ENCODE measurements at regions not wholly inside any gene's neighbourhood (a gene's known extent, or its start where the extent isn't known, plus 50 kb on each side); places are given as distances from the start of the nearest gene placed in this dataset.

GRCh38 chr5:7218141-7218540 lies 177.8 kb upstream of the ADCY2 start:
- no peak overlapping the region for H3K4me3 ChIP-seq (ENCODE audit: low read length)
- no peak for DNase-seq
- H3K27ac ChIP-seq (ENCODE audit: low read depth, low read length) = no peak overlapping the region
- Mint-ChIP-seq H3K36me3 (no peaks in the 10 kb centered on the region), H3K27ac (no peak overlapping the region), H3K9me3 (peaks cover 0 to 8% (median 3%) of the 10 kb centered on the region in 5 donors), H3K4me1 (no peaks in the 10 kb centered on the region), H3K27me3 (no peaks in the 10 kb centered on the region), H3K4me3 (no peak overlapping the region)
- no peaks in the 10 kb centered on the region for H3K4me1 ChIP-seq (ENCODE audit: insufficient read depth, low read length)
- H3K36me3 ChIP-seq (ENCODE audit: insufficient read depth, low read length) = no peaks in the 10 kb centered on the region
- CTCF ChIA-PET = no interaction called here
- H3K27me3 ChIP-seq (ENCODE audit: insufficient read depth, low read length, poor library complexity, severe bottlenecking) = no peaks in the 10 kb centered on the region
- POLR2A ChIA-PET = no interaction called here
- H3K9me3 ChIP-seq (ENCODE audit: low read length) = no peaks in the 10 kb centered on the region

- Histone ChIP-seq H3K9me3 (ENCODE audit: low read length) (no peaks in the 10 kb centered on the region), H3K36me3 (ENCODE audit: insufficient read depth, low read length) (no peaks in the 10 kb centered on the region), H3K27ac (ENCODE audit: low read depth, low read length) (no peak overlapping the region), H3K4me3 (ENCODE audit: low read length) (no peak overlapping the region), H3K4me1 (ENCODE audit: insufficient read depth, low read length) (no peaks in the 10 kb centered on the region), H3K27me3 (ENCODE audit: insufficient read depth, low read length, poor library complexity, severe bottlenecking) (no peaks in the 10 kb centered on the region)
- H3K27ac Mint-ChIP-seq = no peak overlapping the region
- no peak overlapping the region for H3K4me3 Mint-ChIP-seq
- DNase-seq = no peak
- H3K4me1 Mint-ChIP-seq = no peaks in the 10 kb centered on the region
- ChIA-PET POLR2A (no interaction called here), CTCF (no interaction called here)
- H3K36me3 Mint-ChIP-seq = no peaks in the 10 kb centered on the region
- H3K9me3 Mint-ChIP-seq = peaks cover 0 to 4% (median 3%) of the 10 kb centered on the region in 5 donors
- H3K27me3 Mint-ChIP-seq = no peaks in the 10 kb centered on the region
These were observed 175.8 kb upstream of the ADCY2 start for GRCh38 chr5:7220156-7220555.

GRCh38 chr5:7221041-7221440 lies 174.9 kb upstream of the ADCY2 start:
- ChIA-PET CTCF (no interaction called here), POLR2A (no interaction called here)
- H3K9me3 ChIP-seq (ENCODE audit: low read length) = no peaks in the 10 kb centered on the region
- Mint-ChIP-seq H3K4me1 (no peaks in the 10 kb centered on the region), H3K36me3 (no peaks in the 10 kb centered on the region), H3K27me3 (no peaks in the 10 kb centered on the region), H3K9me3 (peaks cover 0 to 4% (median 3%) of the 10 kb centered on the region in 5 donors), H3K27ac (no peak overlapping the region), H3K4me3 (no peak overlapping the region)
- no peak for DNase-seq
- no peak overlapping the region for H3K27ac ChIP-seq (ENCODE audit: low read depth, low read length)
- H3K4me3 ChIP-seq (ENCODE audit: low read length) = no peak overlapping the region
- no peaks in the 10 kb centered on the region for H3K27me3 ChIP-seq (ENCODE audit: insufficient read depth, low read length, poor library complexity, severe bottlenecking)
- no peaks in the 10 kb centered on the region for H3K4me1 ChIP-seq (ENCODE audit: insufficient read depth, low read length)
- H3K36me3 ChIP-seq (ENCODE audit: insufficient read depth, low read length) = no peaks in the 10 kb centered on the region

- Mint-ChIP-seq H3K9me3 (peaks cover 3 to 13% (median 8%) of the 10 kb centered on the region in 5 donors), H3K4me3 (no peak overlapping the region), H3K27ac (no peak overlapping the region), H3K27me3 (no peaks in the 10 kb centered on the region), H3K36me3 (no peaks in the 10 kb centered on the region), H3K4me1 (no peaks in the 10 kb centered on the region)
- H3K4me3 ChIP-seq (ENCODE audit: low read length) = no peak overlapping the region
- H3K27me3 ChIP-seq (ENCODE audit: insufficient read depth, low read length, poor library complexity, severe bottlenecking) = no peaks in the 10 kb centered on the region
- POLR2A ChIA-PET = no interaction called here
- H3K4me1 ChIP-seq (ENCODE audit: insufficient read depth, low read length) = no peaks in the 10 kb centered on the region
- CTCF ChIA-PET = no interaction called here
- H3K36me3 ChIP-seq (ENCODE audit: insufficient read depth, low read length) = no peaks in the 10 kb centered on the region
- DNase-seq = no peak
- H3K27ac ChIP-seq (ENCODE audit: low read depth, low read length) = no peak overlapping the region
- no peaks in the 10 kb centered on the region for H3K9me3 ChIP-seq (ENCODE audit: low read length)
These were observed 170.1 kb upstream of the ADCY2 start for GRCh38 chr5:7225826-7226225.

GRCh38 chr5:7242118-7242710 lies 153.7 kb upstream of the ADCY2 start:
- Mint-ChIP-seq H3K36me3 (no peaks in the 10 kb centered on the region), H3K9me3 (peaks cover 0 to 3% (median 2%) of the 10 kb centered on the region in 5 donors), H3K4me1 (no peaks in the 10 kb centered on the region), H3K27me3 (peaks cover 3% of the 10 kb centered on the region in 2 donors), H3K4me3 (no peak overlapping the region), H3K27ac (no peak overlapping the region)
- POLR2A ChIA-PET = no interaction called here
- H3K36me3 ChIP-seq (ENCODE audit: insufficient read depth, low read length) = no peaks in the 10 kb centered on the region
- DNase-seq = no peak
- H3K27ac ChIP-seq (ENCODE audit: low read depth, low read length) = no peak overlapping the region
- H3K4me1 ChIP-seq (ENCODE audit: insufficient read depth, low read length) = no peaks in the 10 kb centered on the region
- H3K9me3 ChIP-seq (ENCODE audit: low read length) = no peaks in the 10 kb centered on the region
- no peaks in the 10 kb centered on the region for H3K27me3 ChIP-seq (ENCODE audit: insufficient read depth, low read length, poor library complexity, severe bottlenecking)
- CTCF ChIA-PET = no interaction called here
- no peak overlapping the region for H3K4me3 ChIP-seq (ENCODE audit: low read length)

GRCh38 chr5:7244208-7244607 lies 151.7 kb upstream of the ADCY2 start:
- H3K9me3 ChIP-seq (ENCODE audit: low read length) = no peaks in the 10 kb centered on the region
- Mint-ChIP-seq H3K36me3 (no peaks in the 10 kb centered on the region), H3K4me1 (no peaks in the 10 kb centered on the region), H3K4me3 (no peak overlapping the region), H3K9me3 (no peaks in the 10 kb centered on the region), H3K27me3 (peaks cover 3% of the 10 kb centered on the region in 2 donors), H3K27ac (no peak overlapping the region)
- no peaks in the 10 kb centered on the region for H3K36me3 ChIP-seq (ENCODE audit: insufficient read depth, low read length)
- ChIA-PET CTCF (no interaction called here), POLR2A (no interaction called here)
- H3K27ac ChIP-seq (ENCODE audit: low read depth, low read length) = no peak overlapping the region
- no peaks in the 10 kb centered on the region for H3K27me3 ChIP-seq (ENCODE audit: insufficient read depth, low read length, poor library complexity, severe bottlenecking)
- no peaks in the 10 kb centered on the region for H3K4me1 ChIP-seq (ENCODE audit: insufficient read depth, low read length)
- H3K4me3 ChIP-seq (ENCODE audit: low read length) = no peak overlapping the region
- no peak for DNase-seq

GRCh38 chr5:7245121-7245651 lies 150.8 kb upstream of the ADCY2 start:
- no peak for DNase-seq
- Mint-ChIP-seq H3K27me3 (peaks cover 3% of the 10 kb centered on the region in 2 donors), H3K27ac (no peak overlapping the region), H3K4me1 (no peaks in the 10 kb centered on the region), H3K9me3 (no peaks in the 10 kb centered on the region), H3K4me3 (no peak overlapping the region), H3K36me3 (no peaks in the 10 kb centered on the region)
- Histone ChIP-seq H3K36me3 (ENCODE audit: insufficient read depth, low read length) (no peaks in the 10 kb centered on the region), H3K9me3 (ENCODE audit: low read length) (no peaks in the 10 kb centered on the region), H3K27me3 (ENCODE audit: insufficient read depth, low read length, poor library complexity, severe bottlenecking) (no peaks in the 10 kb centered on the region), H3K4me3 (ENCODE audit: low read length) (no peak overlapping the region), H3K27ac (ENCODE audit: low read depth, low read length) (no peak overlapping the region), H3K4me1 (ENCODE audit: insufficient read depth, low read length) (no peaks in the 10 kb centered on the region)
- POLR2A ChIA-PET = no interaction called here
- CTCF ChIA-PET = no interaction called here

- H3K36me3 ChIP-seq (ENCODE audit: insufficient read depth, low read length) = no peaks in the 10 kb centered on the region
- H3K4me1 ChIP-seq (ENCODE audit: insufficient read depth, low read length) = no peaks in the 10 kb centered on the region
- Mint-ChIP-seq H3K27me3 (peaks cover 3% of the 10 kb centered on the region in 2 donors), H3K27ac (no peak overlapping the region), H3K36me3 (no peaks in the 10 kb centered on the region), H3K4me3 (no peak overlapping the region), H3K4me1 (no peaks in the 10 kb centered on the region), H3K9me3 (no peaks in the 10 kb centered on the region)
- POLR2A ChIA-PET = no interaction called here
- no peak overlapping the region for H3K4me3 ChIP-seq (ENCODE audit: low read length)
- no peak for DNase-seq
- CTCF ChIA-PET = no interaction called here
- no peaks in the 10 kb centered on the region for H3K9me3 ChIP-seq (ENCODE audit: low read length)
- no peak overlapping the region for H3K27ac ChIP-seq (ENCODE audit: low read depth, low read length)
- H3K27me3 ChIP-seq (ENCODE audit: insufficient read depth, low read length, poor library complexity, severe bottlenecking) = no peaks in the 10 kb centered on the region
These were observed 149.7 kb upstream of the ADCY2 start for GRCh38 chr5:7246287-7246686.

GRCh38 chr5:7250004-7250403 lies 145.9 kb upstream of the ADCY2 start:
- Mint-ChIP-seq H3K9me3 (no peaks in the 10 kb centered on the region), H3K4me1 (no peaks in the 10 kb centered on the region), H3K27ac (no peak overlapping the region), H3K36me3 (no peaks in the 10 kb centered on the region), H3K4me3 (no peak overlapping the region), H3K27me3 (no peaks in the 10 kb centered on the region)
- H3K9me3 ChIP-seq (ENCODE audit: low read length) = no peaks in the 10 kb centered on the region
- DNase-seq = no peak
- no peaks in the 10 kb centered on the region for H3K36me3 ChIP-seq (ENCODE audit: insufficient read depth, low read length)
- no peak overlapping the region for H3K4me3 ChIP-seq (ENCODE audit: low read length)
- POLR2A ChIA-PET = no interaction called here
- H3K4me1 ChIP-seq (ENCODE audit: insufficient read depth, low read length) = no peaks in the 10 kb centered on the region
- H3K27me3 ChIP-seq (ENCODE audit: insufficient read depth, low read length, poor library complexity, severe bottlenecking) = no peaks in the 10 kb centered on the region
- CTCF ChIA-PET = no interaction called here
- H3K27ac ChIP-seq (ENCODE audit: low read depth, low read length) = no peak overlapping the region
